IMR-90 (cell line): ENCODE measurements at regions not wholly inside any gene's neighbourhood (a gene's known extent, or its start where the extent isn't known, plus 50 kb on each side); places are given as distances from the start of the nearest gene placed in this dataset.

ENCODE experiments used
- ATAC-seq: fragments of 200-7000 bp; cut with Tn5 transposase; 2 replicates; pipeline ENCODE4 v1.9.1; 2020; ENCODE audit warnings: low read depth, mild to moderate bottlenecking, moderate library complexity
- BruUV-seq: library from RNA; stranded (reverse); fragments of 400-500 nt; replicated peaks from 2 replicates; lab custom pipeline; 2021; lab: Mats Ljungman, UMichigan
- CTCF ChIA-PET: fragments of 300-600 bp; formaldehyde crosslinking; extraction: SDS; loops from one replicate; lab custom pipeline; 2021; ENCODE audit warnings: antibody characterized with exemption; lab: Yijun Ruan, JAX
- POLR2A ChIA-PET: fragments of 300-600 bp; sonication (Branson Sonifier 250); formaldehyde crosslinking; loops from one replicate; lab custom pipeline; 2022; ENCODE audit warnings: antibody characterized with exemption; ENCODE audit not compliant: unreplicated experiment; lab: Charles Lee
- DNase-seq: peaks from one replicate; pipeline ENCODE4 v3.0.0; 2013
- H2AFZ ChIP-seq: replicated peaks from 2 replicates; pipeline ENCODE3; 2013; ENCODE audit warnings: low read length, mild to moderate bottlenecking; ENCODE audit not compliant: poor library complexity
- H2AK5ac ChIP-seq: 2 replicates; pipeline ENCODE4 v1.6.1; 2013; ENCODE audit warnings: low read depth, low read length, inconsistent platforms
- H2AK9ac ChIP-seq: replicated peaks from 2 replicates; pipeline ENCODE3; 2013; ENCODE audit warnings: mild to moderate bottlenecking, low read depth, low read length, moderate library complexity; ENCODE audit not compliant: poor library complexity
- H2BK120ac ChIP-seq: 2 replicates; pipeline ENCODE4 v1.6.1; 2013; ENCODE audit warnings: low read depth, low read length, inconsistent platforms
- H2BK15ac ChIP-seq: 3 replicates; pipeline ENCODE4 v1.6.1; 2013; ENCODE audit warnings: low read depth, low read length, inconsistent platforms
- H2BK20ac ChIP-seq: 2 replicates; pipeline ENCODE4 v1.6.1; 2013; ENCODE audit warnings: low read depth, mild to moderate bottlenecking, inconsistent platforms, low read length, moderate library complexity
- H2BK5ac ChIP-seq: 2 replicates; pipeline ENCODE4 v1.6.1; 2013; ENCODE audit warnings: mild to moderate bottlenecking, low read depth, low read length, inconsistent platforms; ENCODE audit not compliant: poor library complexity, severe bottlenecking
- H3K14ac ChIP-seq: replicated peaks from 2 replicates; pipeline ENCODE4 v1.6.1; 2013; ENCODE audit warnings: low read depth, low read length, inconsistent platforms
- H3K18ac ChIP-seq: 2 replicates; pipeline ENCODE4 v1.6.1; 2013; ENCODE audit warnings: low read depth, low read length, control low read depth
- H3K23ac ChIP-seq: 2 replicates; pipeline ENCODE4 v1.6.1; 2013; ENCODE audit warnings: low read depth, low read length, inconsistent platforms
- H3K27ac ChIP-seq: 2 replicates; pipeline ENCODE4 v1.5.1; 2013; ENCODE audit warnings: mild to moderate bottlenecking, control low read depth, low read length; ENCODE audit not compliant: insufficient read depth
- H3K27me3 ChIP-seq: 2 replicates; pipeline ENCODE4 v1.6.1; 2013; ENCODE audit warnings: low read length; ENCODE audit not compliant: control insufficient read depth, insufficient read depth
- H3K36me3 ChIP-seq: 2 replicates; pipeline ENCODE4 v1.6.1; 2013; ENCODE audit warnings: low read length, mixed read lengths; ENCODE audit not compliant: control insufficient read depth, insufficient read depth
- H3K4ac ChIP-seq: 2 replicates; pipeline ENCODE4 v1.6.1; 2013; ENCODE audit warnings: low read depth, low read length, inconsistent platforms
- H3K4me1 ChIP-seq: 2 replicates; pipeline ENCODE4 v1.6.1; 2013; ENCODE audit warnings: low read length, mixed read lengths; ENCODE audit not compliant: control insufficient read depth, insufficient read depth
- H3K4me2 ChIP-seq: 2 replicates; pipeline ENCODE4 v1.6.1; 2013; ENCODE audit warnings: low read depth, mild to moderate bottlenecking, control low read depth, low read length, moderate library complexity
- H3K4me3 ChIP-seq: 2 replicates; pipeline ENCODE4 v1.5.1; 2013; ENCODE audit warnings: low read depth, mild to moderate bottlenecking, control low read depth, low read length, moderate library complexity; ENCODE audit not compliant: insufficient read depth
- H3K56ac ChIP-seq: 2 replicates; pipeline ENCODE4 v1.6.1; 2013; ENCODE audit warnings: low read length, inconsistent platforms; ENCODE audit not compliant: insufficient read depth; ENCODE audit errors: extremely low read depth
- H3K79me1 ChIP-seq, 2 experiments: 2 replicates each; pipeline ENCODE4 v1.6.1; 2013; ENCODE audit warnings: low read length in 2 of 2, inconsistent platforms in 1 of 2, low read depth in 1 of 2
- H3K9ac ChIP-seq: 2 replicates; pipeline ENCODE4 v1.6.1; 2013; ENCODE audit warnings: low read depth, low read length, control low read depth
- H3K9me1 ChIP-seq: 2 replicates; pipeline ENCODE4 v1.6.1; 2013; ENCODE audit warnings: low read length, inconsistent platforms; ENCODE audit not compliant: insufficient read depth
- H3K9me3 ChIP-seq: 2 replicates; pipeline ENCODE4 v1.6.1; 2013; ENCODE audit warnings: low read length; ENCODE audit not compliant: control insufficient read depth, insufficient read depth
- H4K20me1 ChIP-seq: 2 replicates; pipeline ENCODE4 v1.6.1; 2013; ENCODE audit warnings: low read length, inconsistent platforms; ENCODE audit not compliant: insufficient read depth
- H4K5ac ChIP-seq: 2 replicates; pipeline ENCODE4 v1.6.1; 2013; ENCODE audit warnings: mild to moderate bottlenecking, low read depth, low read length, control low read depth
- H4K8ac ChIP-seq, 2 experiments: 2 replicates each; pipeline ENCODE4 v1.6.1; 2013; ENCODE audit warnings: low read depth in 2 of 2, low read length in 2 of 2, control low read depth in 1 of 2, inconsistent platforms in 1 of 2
- H4K91ac ChIP-seq: 2 replicates; pipeline ENCODE4 v1.6.1; 2013; ENCODE audit warnings: low read depth, low read length, inconsistent platforms; ENCODE audit not compliant: insufficient read depth
- CEBPB ChIP-seq: IDR thresholded peaks from 2 replicates; pipeline ENCODE4 v1.6.1; 2012; ENCODE audit warnings: low read depth, low read length, improper control_type of control experiment
- CTCF ChIP-seq: conservative IDR thresholded peaks from 2 replicates; pipeline ENCODE4 v1.5.1; 2012; ENCODE audit warnings: mild to moderate bottlenecking, low read depth, low read length, improper control_type of control experiment
- MAFK ChIP-seq: IDR thresholded peaks from 2 replicates; pipeline ENCODE4 v1.6.1; 2012; ENCODE audit warnings: low read depth, low read length, improper control_type of control experiment
- MAZ ChIP-seq: IDR thresholded peaks from 2 replicates; pipeline ENCODE4 v1.6.1; 2012; ENCODE audit warnings: low read depth, mild to moderate bottlenecking, low read length, improper control_type of control experiment, moderate library complexity, borderline replicate concordance
- MXI1 ChIP-seq: IDR thresholded peaks from 2 replicates; pipeline ENCODE4 v1.6.1; 2012; ENCODE audit warnings: low read depth, mild to moderate bottlenecking, low read length, moderate library complexity, borderline replicate concordance
- NFE2L2 ChIP-seq: fragments of 150-350 bp; IDR thresholded peaks from 2 replicates; pipeline ENCODE4 v1.6.1; 2016; ENCODE audit warnings: low read depth, mild to moderate bottlenecking, low read length
- POLR2A ChIP-seq: IDR thresholded peaks from 2 replicates; pipeline ENCODE4 v1.6.1; 2012; ENCODE audit warnings: mild to moderate bottlenecking, low read depth, low read length
- RFX5 ChIP-seq: IDR thresholded peaks from 2 replicates; pipeline ENCODE4 v1.8.0; 2012; ENCODE audit warnings: low read depth, mild to moderate bottlenecking, low read length, moderate library complexity
- SMC3 ChIP-seq: fragments of 150-350 bp; IDR thresholded peaks from 2 replicates; pipeline ENCODE4 v1.6.1; 2016; ENCODE audit warnings: low read depth, mild to moderate bottlenecking, antibody characterized with exemption, low read length, moderate library complexity
- USF2 ChIP-seq: fragments of 150-350 bp; IDR thresholded peaks from 2 replicates; pipeline ENCODE4 v1.6.1; 2017; ENCODE audit warnings: mild to moderate bottlenecking, antibody characterized with exemption, low read length, low read depth
- WGBS, 2 experiments: methylation state at CpG; one replicate each; pipeline versions ENCODE4 v1.1.5 to v1.1.7; 2013; ENCODE audit warnings: missing lambda C conversion rate in 2 of 2; ENCODE audit not compliant: insufficient read length in 1 of 2; ENCODE audit errors: extremely low coverage in 2 of 2; 5-methylcytosine and 5-hydroxymethylcytosine counted together
- dilution Hi-C: fragments of 300-500 bp; cut with HindIII; formaldehyde crosslinking; loops from one replicate; pipeline ENCODE4 v1.14.3; 2018; ENCODE audit warnings: low sequenced_read_pairs; ENCODE audit not compliant: unreplicated experiment
- in situ Hi-C: fragments of 300-500 bp; cut with MboI; formaldehyde crosslinking; loops from 3 replicates; pipeline ENCODE4 v1.14.3; 2019; ENCODE audit warnings: low sequenced_read_pairs, inconsistent platforms, mixed read lengths
- intact Hi-C: fragments of 100-400 bp; cut with micrococcal nuclease; formaldehyde crosslinking; loops from 2 replicates; pipeline ENCODE4 v1.10.0; 2022

- TF ChIP-seq CEBPB: no peak
- no peak for TF ChIP-seq MXI1
Observed at GRCh38 chr4:71201817-71202576, 136.8 kb upstream of the SLC4A4 start (continued).

GRCh38 chr4:71202705-71203104, 136.1 kb upstream of the SLC4A4 start:
- no peaks in the 10 kb centered on the region; the same call in 1 of the 2 replicates for H3K36me3 ChIP-seq
- no peak overlapping the region for H3K27ac ChIP-seq
- no peak overlapping the region for H4K8ac ChIP-seq
- intact Hi-C loops (no loop called here), in situ Hi-C loops (loop anchor here (25.0 kb wide), 1 partner anchor 510 kb away; no protein-coding TSS in a partner anchor), dilution Hi-C loops (no loop called here)
- CTCF ChIA-PET: interaction anchor here (0.9 to 1.0 kb wide), 2 partner anchors 16 to 27 kb away, joined by 3 read pairs; no protein-coding TSS in a partner anchor
- peaks cover 16% of the 10 kb centered on the region for H4K20me1 ChIP-seq
- no peak overlapping the region for H2BK20ac ChIP-seq
- H2BK15ac ChIP-seq: no peak overlapping the region
- no peak overlapping the region for H2BK120ac ChIP-seq
- no peak overlapping the region for H2AFZ ChIP-seq
- TF ChIP-seq CEBPB (no peak), MAZ (no peak), NFE2L2 (no peak), SMC3 (no peak), USF2 (no peak), MAFK (no peak), CTCF (no peak), POLR2A (no peak), RFX5 (no peak)
- no peak for ATAC-seq
- no peak overlapping the region for H3K9ac ChIP-seq
- H3K4me1 ChIP-seq: peaks cover 19% of the 10 kb centered on the region
- H2BK5ac ChIP-seq: peak overlapping the region; percentile 42
- 0 out of 2 replicates have a peak overlapping the region, but pooled peaks have one; percentile 45 for H3K14ac ChIP-seq
- no TSS peak for BruUV-seq
- H3K9me1 ChIP-seq: peaks cover 18% of the 10 kb centered on the region
- H3K27me3 ChIP-seq: no peaks in the 10 kb centered on the region
- H3K9me3 ChIP-seq: no peaks in the 10 kb centered on the region
- peak overlapping the region; percentile 3; the same call in 1 of the 2 replicates for H3K4me2 ChIP-seq
- H2AK9ac ChIP-seq: no peak overlapping the region
- no peak overlapping the region for H3K4me3 ChIP-seq
- POLR2A ChIA-PET: interaction anchor here (0.6 kb wide), 1 partner anchor 318 kb away, joined by 3 read pairs; no protein-coding TSS in a partner anchor
- no peak overlapping the region for H2AK5ac ChIP-seq
- H3K4ac ChIP-seq: 0 out of 2 replicates have a peak overlapping the region, but pooled peaks have one; percentile 7
- DNase-seq: no peak
- no peak overlapping the region for H3K18ac ChIP-seq
- H3K56ac ChIP-seq: no peak overlapping the region
- H4K91ac ChIP-seq: no peak overlapping the region
- H3K79me1 ChIP-seq: peaks cover 28 to 61% of the 10 kb centered on the region in 2 experiments
- H3K23ac ChIP-seq: no peak overlapping the region
- H4K5ac ChIP-seq: no peak overlapping the region
- WGBS, 2 experiments: 100% methylated on average over 1 of the region's 2 CpGs; no CpG with 5 or more reads in 1 of the 2 experiments
